GM21576 (cell line): ENCODE measurements at regions not wholly inside any gene's neighbourhood (a gene's known extent, or its start where the extent isn't known, plus 50 kb on each side); places are given as distances from the start of the nearest gene placed in this dataset.

ENCODE experiments used
- ATAC-seq: cut with Tn5 transposase; IDR thresholded peaks from one replicate; pipeline ENCODE4 v1.9.1; 2021; ENCODE audit warnings: mild to moderate bottlenecking, moderate library complexity; ENCODE audit not compliant: unreplicated experiment

GRCh38 chr5:57598756-57599155 lies 116.1 kb upstream of the ACTBL2 start:
- no peak for ATAC-seq

GRCh38 chr5:57598097-57598496 lies 115.5 kb upstream of the ACTBL2 start:
- ATAC-seq = no peak

DNA sequence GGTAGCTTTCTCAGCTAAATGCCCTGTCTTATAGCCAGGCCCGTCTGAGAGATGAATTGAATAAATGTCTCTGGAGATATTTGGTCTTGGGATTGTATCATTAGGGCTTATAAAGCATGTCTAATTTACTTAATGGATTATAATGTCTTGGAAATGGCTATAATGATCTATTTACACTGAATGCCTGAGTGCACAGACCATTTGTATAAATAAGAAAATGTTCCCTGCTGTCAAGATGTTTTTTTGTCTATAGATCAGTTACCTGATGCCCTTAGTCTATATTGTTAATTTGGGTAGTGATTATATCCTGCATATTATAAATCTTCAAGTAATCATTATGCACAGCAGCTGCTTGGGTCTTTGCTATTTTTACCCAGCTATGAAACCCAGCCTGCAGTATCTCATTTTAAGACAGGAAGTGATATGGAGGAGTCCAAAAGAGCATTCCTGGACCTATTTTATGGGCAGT lies 112.9 kb upstream of the ACTBL2 start:
- ATAC-seq = no peak

DNA sequence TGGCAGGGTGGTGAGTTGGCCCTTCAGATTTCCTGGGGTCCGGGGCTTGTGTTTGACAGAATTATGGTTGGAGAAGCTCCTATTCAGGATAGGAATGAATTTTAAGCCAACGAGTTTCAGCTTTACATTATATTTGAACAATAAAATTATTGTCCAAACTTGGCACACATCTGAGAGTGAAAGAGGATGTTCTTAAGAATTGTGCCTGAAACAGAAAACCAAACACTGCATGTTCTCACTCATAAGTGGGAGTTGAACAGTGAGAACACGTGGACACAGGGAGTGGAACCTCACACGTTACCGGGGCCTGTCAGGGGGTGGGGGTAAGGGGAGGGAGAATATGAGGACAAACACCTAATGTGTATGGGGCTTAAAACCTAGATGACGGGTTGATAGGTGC lies 111.8 kb upstream of the ACTBL2 start:
- ATAC-seq = no peak

GRCh38 chr5:57592236-57592635 lies 109.6 kb upstream of the ACTBL2 start:
- no peak for ATAC-seq

- ATAC-seq = no peak
Observed at GRCh38 chr5:57586649-57587048, 104.0 kb upstream of the ACTBL2 start.

DNA sequence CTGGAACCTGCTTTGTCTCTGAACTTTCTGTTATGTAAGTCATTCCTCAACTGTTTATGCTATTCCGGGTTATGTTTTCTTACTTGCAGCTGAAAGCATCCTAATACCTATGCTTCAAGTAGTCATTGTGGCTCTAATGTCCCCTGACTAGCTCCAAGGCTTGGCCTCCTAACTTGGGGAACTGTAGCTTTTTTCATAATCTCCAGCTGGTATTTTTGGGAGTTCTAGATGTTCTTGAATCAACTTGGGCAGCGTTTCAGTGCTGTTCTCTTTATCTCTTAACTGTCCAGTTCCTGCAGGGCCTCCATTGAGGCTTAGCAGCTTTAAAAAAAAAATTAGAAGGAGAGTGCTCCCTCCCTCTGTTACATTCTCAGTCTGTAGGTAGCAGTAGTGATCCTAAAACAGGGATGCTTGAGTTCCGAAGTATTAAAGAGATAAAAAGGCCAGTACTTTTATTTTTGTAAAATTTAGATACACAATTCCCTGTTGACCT lies 100.0 kb upstream of the ACTBL2 start:
- no peak for ATAC-seq

DNA sequence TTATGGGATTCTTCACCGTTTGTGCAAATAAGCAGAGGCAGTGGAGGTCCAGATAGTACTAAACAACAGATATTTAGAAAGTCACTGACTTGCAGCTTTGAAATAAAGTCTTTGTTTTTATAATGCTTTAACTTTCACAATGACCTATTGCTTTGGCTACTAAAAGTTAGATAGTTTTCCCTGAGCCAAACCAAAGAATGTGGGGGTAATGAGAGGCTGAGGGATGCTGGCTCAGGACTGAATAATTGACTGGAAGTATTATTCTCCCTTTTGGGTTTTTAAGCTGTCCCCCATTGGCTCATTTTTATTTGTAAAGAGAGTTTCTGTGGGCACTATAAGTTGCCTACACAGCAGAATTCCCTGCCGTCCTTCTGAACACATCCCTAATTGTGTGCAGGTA lies 99.2 kb upstream of the ACTBL2 start:
- ATAC-seq = no peak

DNA sequence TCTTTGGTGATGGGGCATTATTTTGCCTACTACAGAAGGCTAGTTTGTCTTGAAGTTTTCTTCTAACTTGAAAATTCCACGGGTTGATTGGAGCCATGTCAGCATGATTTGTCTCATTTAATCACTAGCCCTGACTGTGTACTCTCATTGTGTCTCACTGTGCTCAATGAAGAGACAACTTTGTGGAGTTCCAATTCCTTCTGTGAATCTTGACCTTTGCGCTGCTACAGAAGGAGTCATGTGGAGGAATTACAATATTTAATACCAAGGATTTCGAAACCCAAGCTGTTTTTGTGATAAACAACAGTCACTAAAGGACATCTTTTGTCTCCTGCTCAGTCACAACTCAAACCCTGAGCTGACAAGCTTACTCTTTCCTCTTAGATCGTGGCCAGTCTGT lies 98.6 kb upstream of the ACTBL2 start:
- no peak for ATAC-seq

- ATAC-seq = no peak
Observed at GRCh38 chr5:57577432-57578175, 95.0 kb upstream of the ACTBL2 start.

GRCh38 chr5:57576317-57576716 lies 93.7 kb upstream of the ACTBL2 start:
- ATAC-seq = no peak

- no peak for ATAC-seq
Observed at GRCh38 chr5:57575839-57576238, 93.2 kb upstream of the ACTBL2 start.

DNA sequence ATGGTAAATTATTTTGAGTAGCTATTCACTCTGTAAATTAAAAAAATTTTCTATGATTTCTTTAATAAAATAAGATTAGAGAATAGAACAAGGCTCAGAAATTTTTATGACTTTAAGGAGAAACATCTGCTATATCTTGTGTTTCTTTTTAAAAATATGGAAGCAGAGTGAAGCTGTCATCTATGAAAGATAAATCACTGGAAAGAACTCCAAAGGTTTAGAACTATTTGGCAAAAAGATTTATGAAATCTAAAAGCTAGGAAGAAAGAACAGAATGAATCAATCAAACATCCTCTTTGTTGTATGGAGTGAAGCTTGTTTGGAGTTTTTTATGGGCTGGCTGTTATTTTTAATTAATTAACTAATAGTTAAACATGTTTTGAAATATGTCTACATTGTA lies 89.8 kb upstream of the ACTBL2 start:
- ATAC-seq = no peak

- no peak for ATAC-seq
Observed at GRCh38 chr5:57569601-57570000, 87.0 kb upstream of the ACTBL2 start.

DNA sequence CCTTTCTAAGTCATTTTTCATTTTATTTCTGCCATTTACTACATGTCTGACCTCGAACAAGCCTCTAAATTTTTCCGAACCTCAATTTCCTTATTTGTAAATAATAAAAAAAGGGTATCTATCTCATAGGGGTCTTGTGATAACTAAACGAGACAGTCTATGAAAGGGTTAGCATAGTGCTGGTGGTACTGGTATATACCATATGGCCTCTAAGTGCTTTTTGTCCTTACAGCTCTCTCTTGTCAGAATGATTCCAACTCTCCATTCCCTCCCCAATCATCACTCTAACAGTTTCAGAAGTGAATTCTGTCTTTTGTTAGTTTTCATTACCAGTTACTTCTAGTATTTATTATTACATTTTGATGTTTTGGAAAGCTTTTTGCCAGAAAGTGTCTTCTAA lies 85.5 kb upstream of the ACTBL2 start:
- ATAC-seq = no peak

DNA sequence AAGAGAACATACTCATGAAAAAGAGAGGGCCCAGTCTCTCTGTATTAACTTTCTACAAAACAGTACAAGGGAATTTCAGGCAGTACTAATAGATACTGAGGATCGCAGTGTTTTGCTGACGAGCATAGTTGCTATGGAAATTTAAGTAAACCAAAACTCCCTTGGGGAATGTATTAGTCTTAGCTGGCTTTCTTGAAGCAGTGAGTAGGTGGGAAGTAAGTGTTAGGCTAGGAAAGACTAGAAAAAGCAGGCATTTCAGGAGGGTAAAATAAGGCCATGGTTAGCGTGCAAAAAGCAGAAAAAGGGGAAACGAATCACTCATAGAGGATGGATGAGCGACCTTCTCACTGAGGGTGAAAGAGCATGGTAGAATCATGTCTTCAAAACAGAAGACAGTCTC lies 84.3 kb upstream of the ACTBL2 start:
- no peak for ATAC-seq

DNA sequence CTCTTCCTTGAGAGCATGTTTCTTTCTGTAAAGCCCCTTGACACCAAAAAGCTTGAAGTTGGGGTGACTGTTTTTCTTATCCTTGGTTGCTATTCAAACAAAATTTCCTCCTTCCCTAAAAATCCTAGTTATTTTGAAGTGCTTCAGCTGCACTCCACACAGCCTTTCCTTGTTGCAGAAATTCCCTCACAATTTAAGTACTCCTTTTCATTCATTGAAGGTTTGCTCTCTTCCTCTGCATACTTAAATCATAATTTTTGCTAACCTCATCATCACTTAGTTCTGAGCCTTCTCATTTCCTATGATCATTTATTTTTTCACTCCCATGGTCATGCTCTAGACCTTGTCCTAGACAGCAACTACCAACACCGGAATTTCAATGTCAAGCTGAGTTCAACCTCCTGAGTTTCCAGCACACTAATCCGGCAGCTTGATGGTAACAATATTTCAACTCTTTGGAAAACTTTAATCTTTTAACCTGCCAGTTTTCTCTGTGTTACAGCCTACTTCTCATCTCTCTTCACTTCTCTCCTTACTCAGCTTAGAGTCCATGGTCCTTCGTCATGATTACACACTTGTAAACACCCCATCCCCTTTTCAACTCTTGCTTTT lies 78.7 kb upstream of the ACTBL2 start:
- ATAC-seq = no peak

GRCh38 chr5:57559110-57559635 lies 76.6 kb upstream of the ACTBL2 start:
- no peak for ATAC-seq

DNA sequence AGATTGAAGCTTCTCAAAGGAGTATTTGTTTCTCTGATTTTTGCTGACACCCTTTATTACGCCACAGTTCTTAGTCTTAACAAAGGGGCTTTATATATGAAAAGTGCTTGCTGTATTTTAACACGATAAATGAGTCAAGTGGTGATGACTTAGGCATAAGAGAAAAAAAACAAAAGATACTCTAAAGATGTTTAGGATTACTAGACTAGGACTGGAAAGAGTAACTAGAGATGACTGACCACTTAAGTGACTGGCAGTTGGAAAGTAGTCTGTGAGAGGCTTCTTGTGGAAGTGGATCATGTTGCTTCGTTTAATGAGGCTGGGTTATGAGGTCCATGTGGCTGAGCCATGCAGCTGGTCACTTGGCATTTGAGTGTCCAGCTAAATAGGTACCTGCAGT lies 69.4 kb upstream of the ACTBL2 start:
- no peak for ATAC-seq

DNA sequence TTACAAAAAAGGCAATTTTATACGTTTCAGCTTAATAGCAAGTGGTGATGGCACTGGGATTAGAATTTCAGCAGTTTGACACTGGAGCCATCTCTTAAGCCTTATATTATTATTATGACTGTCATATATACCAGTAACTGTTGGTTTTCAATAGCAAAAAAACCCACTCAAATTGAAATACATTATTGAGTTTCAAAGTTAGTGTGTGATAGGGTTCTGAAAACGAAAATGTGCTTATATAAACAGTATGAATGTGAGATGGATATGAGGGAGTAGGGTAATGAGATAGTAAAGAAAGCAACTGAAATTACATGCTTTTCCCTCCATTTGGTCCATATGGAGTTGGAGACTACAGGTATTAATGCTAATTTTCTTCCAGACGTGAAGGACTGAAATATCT lies 68.6 kb upstream of the ACTBL2 start:
- no peak for ATAC-seq

- ATAC-seq = no peak
Observed at GRCh38 chr5:57550132-57550531, 67.5 kb upstream of the ACTBL2 start.

- no peak for ATAC-seq
Observed at GRCh38 chr5:57549566-57549965, 67.0 kb upstream of the ACTBL2 start.
